Stimulated activated CD8-positive, alpha-beta memory T cell treated with anti-CD3 and anti-CD28 coated beads, Interleukin-12 subunit alpha, Interleukin-12 subunit beta, amount 100 ng/mL, for 4 hours (primary cell): ENCODE measurements at regions not wholly inside any gene's neighbourhood (a gene's known extent, or its start where the extent isn't known, plus 50 kb on each side); places are given as distances from the start of the nearest gene placed in this dataset.

Experiments
- DNase-seq: peaks from one replicate; pipeline ENCODE4 v3.0.0-alpha.2; 2020; ENCODE audit warnings: low read depth

DNA sequence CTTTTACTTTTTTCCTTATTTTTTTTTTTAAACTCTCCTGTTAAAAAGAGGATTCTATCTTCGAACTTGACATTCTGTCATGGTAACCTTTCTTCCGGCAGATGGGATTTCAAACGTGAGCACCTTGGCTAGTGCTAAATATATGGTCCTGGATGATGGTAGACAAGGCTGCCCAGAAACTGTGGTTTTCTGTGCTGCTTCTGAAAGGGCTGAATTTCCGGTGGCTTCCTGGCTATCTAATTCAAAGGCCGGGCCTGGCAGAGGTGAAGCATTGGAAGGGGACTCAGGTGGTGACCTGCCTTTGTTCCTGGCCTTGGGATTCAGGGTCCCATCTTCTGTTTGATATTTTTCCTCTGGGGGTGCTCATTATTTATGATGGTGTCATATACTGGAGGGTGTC is 118.6 kb upstream of the MYL2 start:
- no peak for DNase-seq

DNA sequence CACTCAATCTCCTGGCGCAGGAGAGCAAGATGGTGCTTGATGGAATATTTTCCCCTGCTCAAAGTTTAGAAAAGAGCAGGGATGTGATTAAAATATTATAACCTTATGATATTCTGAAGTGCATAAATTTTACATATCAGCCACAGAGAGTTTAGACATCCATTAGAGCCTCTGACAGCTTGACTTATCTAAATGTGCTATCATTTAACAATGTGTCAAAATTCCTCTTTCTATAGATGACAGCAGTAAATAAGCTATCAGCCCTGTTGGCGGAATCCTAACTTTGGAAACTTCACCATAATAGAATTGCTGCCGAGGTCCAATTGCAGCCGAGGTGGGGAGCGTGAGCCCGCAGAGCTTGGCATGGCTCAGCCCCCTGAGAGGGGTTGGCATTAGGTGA is 117.7 kb upstream of the MYL2 start:
- no peak for DNase-seq

DNA sequence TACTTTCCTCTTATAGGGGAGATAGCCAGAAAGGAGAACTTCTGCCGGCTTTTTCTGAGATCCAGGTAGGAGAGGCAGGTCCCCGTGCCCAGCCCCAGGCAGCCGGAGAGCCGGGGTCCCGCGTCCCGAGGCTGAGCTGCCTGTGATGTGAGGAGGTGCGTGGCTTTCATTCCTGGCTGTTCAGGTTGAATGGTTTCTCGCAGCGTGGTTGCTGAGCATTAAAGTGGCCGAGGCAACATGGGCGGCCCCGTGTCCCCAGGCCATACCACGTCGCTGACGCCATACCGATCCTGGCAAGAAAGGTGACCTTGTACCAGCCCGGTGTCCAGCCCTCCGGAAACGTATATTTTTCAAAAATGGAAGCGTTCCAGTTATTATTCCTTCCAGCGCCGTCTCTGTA is 116.7 kb upstream of the MYL2 start:
- DNase-seq = no peak

DNA sequence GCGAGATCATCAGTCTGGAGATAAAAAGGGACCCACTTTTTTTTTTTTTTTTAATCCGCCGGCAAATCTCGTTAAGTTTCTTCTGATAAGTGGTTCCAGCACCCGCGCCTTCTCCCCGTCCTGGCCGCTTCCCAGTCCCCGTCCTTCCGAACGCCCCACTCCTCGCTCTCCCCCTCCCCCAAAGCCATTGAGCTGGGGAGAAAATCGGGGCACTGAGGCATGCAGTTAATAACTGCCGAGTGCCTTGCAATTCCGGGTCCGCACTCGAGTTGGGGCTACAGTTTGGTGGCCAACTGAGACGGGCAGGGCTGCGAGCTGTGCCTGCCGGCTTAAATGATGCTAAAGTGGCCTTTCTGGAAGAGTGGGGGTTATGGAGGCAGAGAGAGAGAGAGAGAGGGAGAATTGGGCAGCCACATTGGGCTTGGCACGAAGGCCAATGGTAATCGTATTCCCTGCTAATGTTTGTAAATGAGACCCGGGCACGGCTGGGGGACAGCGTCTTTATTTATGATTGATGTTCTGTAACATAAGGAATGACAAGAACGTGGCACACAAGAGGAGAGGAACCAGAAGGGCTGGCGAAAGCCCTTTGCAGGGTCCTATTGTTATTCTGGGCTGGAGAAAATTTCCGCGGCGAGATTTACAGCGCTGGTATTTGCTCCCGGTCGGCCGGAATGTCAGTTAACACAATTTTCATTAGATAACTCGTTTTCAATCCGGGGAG is 115.4 kb upstream of the MYL2 start:
- no peak for DNase-seq

DNA sequence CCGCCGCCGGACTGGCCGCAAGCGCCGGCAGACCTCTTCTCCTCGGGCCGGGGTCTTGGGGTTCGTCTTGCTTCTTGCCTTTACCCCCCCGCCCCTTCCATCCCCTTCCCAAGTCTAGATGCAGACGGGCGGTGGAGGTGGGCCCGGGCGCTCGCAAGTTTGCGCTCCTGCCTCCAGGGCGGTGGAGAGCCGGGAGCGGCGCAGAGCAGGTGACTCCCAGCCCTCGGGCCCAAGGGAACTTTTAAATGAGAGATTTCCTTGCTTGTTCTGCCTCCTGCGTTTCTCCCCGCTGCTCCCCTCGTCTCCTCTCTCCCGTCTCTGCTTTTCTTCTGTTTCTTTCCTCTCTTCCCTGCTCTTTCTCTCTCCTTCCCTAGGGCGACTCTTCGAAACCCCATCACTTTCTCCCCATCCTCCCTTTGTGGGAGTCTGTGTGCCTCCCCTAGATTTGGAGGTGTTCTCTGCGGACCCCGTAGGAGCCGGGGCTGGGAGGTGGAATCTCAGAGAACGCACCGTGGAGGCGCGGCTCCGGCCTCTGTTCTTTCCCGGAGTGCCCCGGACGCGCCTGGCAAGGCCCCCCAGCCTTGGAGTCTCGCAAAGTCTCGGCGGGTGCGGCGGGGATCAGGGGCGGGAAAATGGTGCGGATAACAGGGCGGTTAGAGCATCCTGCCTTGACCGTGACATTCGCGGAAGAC is 114.7 kb upstream of the MYL2 start:
- no peak for DNase-seq

DNA sequence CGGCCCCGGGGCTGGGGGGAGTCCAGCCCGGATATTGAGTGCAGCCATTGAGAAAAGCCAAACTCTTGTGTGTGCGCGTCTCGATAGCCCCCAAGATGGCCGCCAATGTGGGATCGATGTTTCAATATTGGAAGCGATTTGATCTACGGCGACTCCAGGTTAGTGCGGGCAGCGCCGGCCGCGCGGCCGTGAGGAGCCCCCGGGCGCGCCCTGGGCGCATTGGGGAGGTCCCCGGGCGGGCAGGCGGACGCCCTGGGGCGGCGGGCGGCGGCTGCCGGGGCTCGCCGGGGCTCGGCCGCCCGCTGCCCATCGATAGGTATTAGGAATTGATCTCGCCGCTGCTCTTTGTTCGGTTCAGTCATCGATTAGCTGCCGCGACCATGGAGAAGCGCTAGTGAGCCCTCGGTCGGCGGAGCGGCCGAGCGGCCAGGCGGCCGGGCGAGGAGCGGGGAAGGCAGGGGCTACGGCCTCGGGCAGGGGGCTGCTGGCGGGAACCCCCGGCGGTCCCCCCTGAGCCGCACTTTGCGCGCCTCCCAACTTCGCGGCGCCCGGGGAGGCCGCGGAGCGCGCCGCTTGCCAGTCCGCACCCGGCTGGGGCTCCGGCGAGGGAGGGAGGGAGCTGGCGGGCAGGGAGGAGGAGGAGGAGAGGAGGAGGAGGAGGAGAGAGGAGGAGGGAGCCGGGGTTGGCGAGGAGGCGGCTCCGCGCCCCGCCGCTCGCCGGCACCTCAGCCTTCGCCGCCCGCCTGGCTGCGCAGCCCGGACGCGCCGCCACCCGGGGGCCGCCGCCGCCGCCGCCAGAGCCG is 113.9 kb upstream of the MYL2 start, which contains the start of gene CUX2:
Gene CUX2 (plus strand): TSS at position 83 of the 803 bp plus-strand sequence.
- DNase-seq = no peak

DNA sequence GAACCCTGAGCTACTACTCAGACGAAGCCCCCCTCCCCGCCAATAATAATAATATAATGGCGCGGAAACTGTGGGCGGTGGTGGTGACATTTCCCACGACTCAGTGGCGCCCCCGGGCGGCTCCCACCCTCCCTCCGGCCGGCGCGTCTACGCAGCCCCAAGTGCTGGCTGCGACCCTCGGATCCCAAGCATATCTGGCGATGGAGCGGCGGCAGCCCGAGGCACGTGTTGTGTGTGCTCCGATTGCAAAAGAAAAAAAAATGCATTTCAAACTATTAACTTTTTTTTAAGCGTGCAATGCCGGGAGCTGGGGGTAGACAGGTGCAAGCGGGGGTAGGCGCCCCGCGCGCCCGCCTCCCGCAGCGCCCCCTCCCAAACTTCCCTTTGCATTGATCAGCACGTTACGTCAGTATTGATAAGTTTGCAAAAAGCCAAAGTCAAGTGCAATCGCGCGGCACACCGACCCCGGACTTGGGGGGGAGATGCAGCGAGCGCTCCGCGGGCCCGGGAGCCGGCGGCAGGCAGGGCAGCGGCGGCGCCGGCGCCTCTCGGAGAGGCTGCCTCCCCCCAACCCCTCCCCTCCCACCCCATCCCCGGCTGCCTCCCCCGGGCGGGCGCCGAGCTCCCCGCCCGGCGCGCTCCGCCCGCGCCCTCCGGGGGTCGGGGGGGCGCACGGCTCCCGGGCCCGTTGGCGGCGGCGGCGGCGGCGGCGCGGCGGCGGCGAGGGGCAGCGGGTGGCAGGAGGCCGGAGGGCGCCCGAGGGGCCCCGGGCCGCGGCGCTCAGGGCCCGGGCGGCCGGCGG is 113.1 kb upstream of the MYL2 start:
- DNase-seq = no peak

DNA sequence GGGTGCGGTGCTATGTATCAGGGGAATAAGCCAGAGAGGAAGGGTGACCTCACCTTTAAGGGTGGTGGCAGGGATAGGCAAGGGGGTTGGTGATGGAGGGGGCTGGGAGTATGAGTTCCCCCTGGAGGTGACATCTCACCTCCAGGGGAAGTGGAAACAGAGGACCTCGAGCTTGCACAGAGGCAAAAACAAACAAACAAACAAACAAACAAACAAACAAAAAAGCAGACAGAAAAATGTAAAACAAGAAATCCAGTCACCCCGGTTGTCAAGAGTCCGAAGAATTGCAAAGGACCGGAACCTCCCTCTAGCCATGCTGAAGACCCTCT is 112.2 kb upstream of the MYL2 start:
- no peak for DNase-seq

DNA sequence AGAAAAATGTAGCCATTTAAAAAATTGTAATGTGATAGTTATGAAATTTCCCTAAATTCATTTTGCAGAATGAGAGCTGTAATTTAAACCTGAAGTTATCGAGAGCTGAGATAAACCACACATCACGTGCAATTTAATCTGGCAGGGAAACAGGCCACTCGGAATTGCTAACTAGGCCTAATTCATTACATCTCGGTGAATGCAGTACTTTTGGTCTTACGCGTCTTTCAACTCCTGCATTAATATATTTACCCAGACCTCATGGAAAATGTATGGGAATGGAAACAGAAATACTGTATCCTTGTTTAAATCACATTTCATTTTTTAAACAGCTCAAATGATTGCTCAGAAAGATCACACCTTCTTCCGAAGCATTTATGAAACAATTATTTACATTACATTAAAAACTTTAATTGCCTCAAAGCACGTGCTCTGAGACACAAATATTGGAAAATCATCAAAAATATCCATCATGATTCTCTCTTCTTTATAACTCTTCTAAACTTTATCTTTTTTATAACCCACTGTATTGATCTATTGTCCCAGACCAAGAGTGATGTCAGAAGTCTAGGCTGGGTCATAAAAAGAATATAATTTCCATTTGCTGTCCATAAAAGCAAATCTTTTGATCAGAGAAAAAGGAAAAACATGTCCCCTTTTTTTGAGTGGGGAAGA is 111.7 kb upstream of the MYL2 start:
- DNase-seq = no peak

DNA sequence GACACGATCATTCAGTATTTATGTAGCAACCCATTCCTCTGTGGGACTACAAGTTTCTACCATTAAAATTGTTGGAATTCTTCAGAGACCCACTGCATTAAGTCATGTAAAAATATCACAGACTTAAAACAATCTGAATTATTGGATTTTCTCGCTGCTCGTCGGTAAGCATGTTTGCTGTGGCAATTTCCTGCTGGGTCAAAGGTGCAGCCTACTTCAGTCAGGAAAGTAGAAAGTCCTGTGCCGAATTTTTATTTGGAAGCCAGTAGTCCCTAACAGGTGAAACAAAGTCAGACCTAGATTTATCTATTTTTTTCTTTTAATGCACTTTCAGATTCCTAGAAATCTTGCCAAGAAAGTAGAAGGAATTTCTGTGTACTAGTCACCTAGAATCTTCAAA is 110.4 kb upstream of the MYL2 start:
- no peak for DNase-seq

DNA sequence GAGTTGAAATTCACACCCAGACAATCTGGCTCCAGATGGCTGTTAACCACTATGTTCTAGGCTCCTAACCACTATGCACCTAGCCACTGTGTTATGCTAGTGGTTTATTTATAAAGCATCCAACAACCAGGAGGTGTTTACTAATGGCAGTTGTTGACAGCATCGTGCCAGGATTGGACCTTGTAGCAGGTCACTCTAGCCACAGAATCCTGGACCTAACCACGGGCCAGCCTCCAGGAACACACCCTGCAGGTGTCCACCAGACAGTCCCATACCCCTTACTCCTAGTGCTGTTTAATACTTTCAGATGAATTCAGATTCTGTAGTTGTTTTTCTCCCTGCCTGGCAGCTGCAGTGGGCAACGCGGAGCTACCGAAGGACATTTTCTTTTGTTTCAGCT is 109.4 kb upstream of the MYL2 start:
- DNase-seq = no peak

DNA sequence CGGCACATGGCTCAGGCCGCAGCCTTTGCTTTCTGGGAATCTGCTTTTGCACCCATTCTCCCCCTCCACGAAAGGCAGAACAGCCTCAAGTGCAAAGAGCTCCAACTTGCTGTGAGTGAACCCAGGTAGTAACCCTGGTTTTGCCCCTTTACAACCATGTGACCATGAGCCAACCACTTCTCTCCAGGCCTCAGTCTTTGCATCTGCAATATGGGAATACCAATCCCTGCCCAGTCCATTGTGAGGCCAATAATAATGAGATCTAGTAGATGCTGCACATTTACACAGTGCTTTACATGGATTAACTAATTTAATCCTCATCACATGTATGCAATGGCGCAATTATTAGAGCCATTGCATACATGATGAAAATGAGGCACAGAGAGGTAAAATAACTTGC is 108.9 kb upstream of the MYL2 start:
- no peak for DNase-seq

DNA sequence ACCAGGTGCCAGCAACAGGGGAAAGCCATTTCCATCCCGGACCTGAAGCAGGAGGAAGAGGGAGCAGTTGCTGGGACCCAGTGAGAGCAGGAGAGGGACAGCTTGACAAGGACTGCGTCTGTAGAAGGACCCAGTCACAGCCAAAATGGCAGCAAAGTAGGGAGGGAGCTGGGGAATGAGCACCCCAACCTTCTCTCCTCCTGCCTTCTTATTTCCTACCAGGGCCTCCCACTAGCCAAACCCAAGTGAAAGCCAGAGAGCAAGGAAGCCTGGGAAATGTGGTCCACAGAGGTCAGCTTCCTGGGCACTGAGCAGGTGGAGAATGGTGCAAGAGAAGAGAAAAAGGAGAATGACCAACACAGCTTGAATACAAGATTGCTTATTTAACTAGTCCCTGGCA is 108.5 kb upstream of the MYL2 start:
- no peak for DNase-seq

DNA sequence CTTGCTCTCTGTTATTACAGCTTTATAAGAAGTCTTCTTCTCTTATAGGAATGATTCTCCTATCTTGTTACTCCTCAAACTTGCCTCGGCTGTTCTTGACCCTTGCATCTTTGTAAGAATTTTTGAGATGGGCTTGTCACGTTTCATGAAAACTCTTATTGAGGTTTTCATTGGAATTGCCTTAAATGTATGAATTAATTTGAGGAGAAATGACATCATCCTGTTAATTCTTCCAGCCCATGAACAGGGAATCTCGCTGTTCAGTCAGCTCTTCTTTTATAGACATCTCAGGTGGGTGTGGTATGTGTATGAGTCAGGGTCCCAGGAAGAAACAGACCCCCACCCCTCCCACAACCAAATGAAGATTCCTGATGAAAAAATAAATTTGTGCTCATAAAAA is 107.1 kb upstream of the MYL2 start:
- DNase-seq = no peak

DNA sequence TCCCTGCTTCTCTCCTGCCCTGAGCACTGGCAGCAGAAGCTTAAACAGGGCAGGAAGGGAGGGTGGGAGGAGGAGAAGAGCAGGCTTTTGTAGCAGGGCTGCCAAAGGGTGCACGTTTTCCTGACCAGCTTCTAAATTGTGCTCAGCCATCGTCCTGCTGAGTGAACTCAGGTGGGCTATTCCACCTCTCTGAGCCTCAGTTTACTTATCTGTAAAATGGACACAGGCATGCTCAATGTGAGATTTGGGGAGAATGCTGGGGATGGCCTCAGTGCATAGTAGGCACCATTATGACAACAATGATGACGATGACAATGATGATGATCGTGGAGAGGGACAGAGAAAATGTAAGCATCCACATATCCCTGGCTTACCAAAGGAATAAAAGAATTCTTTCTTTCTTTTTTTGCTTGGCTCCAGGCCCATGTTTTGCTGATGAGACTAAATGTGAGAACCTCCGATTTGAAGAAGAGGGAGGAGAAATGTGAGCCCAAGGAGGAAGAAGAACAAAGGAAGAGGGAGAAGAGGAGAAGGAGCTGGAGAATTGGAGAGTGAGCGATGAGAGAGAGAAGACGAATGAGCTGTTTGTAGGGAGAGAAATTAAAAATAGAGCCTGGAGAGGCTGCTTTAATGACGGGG is 105.5 kb upstream of the MYL2 start:
- DNase-seq = no peak

DNA sequence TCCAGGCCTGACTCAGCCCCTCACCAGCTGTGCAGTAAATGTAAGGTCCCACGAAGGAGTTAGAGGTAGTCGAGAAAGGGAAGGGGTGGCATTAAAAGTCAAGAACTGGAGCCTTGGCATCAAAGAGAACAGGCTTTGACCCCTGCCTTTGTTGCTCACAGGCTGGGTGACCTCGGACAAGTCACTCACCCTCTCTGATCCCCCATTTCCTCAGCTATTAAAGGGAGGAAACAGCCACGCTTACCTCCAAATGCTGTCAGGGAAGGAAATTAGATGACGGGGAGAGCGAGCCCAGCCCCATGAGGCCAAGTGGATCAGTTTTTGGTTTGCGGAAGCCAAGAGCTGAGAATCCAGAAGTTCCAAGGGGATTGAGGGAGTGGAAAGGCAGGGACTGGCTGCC is 104.9 kb upstream of the MYL2 start:
- DNase-seq = no peak

DNA sequence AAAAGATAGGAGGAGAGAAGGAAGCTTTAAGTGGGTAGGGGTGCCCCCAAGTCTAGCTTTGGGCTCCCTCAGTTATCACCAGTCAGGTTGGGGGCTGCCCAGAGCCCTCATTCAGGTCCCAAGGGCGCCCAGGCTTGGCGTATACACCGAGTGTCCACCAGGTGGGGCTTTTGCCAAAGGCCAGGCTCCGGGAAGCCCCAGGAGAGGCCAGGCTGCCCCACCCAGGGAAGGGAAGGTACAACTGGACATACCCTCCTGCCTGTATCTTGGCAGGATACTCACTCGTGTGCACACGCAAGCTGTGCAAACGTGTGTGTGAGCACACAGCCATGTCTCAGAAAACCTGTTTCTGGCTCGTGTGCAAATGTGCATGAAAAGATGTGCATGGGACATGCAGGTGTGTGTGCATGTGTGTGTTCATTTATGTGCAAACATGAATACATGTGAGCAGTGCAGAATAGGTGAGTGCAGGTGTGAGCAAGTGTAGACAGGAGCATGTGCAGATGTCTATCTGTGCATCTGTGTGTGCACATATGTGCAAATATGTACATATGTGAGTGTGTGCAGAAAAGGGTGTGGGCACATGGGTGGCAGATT is 103.9 kb upstream of the MYL2 start:
- DNase-seq = peak; percentile 8

DNA sequence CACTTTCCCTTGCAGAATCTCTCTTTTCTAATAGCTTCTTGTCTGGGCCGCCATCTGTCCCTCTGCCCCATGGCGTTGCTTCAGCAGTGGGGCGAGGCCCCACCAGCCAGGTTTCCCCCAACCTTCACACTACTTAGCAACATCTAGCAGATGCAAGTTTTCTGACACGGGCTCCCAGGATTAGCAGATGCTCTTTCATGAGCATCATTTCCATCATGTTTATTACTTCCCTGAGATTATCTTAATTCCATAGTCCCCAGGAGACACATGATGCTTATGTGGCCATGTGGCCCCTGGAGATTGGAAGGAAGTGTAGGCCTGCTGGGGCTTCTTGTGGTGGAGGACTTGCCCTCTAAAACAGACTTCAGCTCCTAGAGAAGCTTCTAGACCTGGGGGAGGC is 102.0 kb upstream of the MYL2 start:
- no peak for DNase-seq

DNA sequence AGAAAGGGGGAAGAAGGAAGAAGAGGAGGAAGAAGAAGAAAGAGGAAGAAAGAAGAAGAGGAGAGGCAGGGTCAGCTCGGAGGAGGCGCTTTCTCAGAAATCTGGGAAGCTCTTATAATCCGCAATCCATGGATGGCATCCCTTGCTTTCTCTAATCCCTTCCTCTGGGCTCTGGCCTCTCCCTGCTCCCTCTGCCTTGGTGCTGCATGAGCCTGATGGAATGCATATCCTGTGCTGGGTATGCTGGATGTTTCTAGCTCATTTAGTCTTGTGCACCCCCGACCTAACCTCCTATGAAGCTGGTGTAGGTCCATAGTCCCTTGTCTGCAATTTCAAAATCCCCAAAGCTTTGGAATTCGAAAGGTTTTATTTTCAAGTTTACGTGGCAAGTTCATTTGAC is 94.2 kb upstream of the MYL2 start:
- no peak for DNase-seq

DNA sequence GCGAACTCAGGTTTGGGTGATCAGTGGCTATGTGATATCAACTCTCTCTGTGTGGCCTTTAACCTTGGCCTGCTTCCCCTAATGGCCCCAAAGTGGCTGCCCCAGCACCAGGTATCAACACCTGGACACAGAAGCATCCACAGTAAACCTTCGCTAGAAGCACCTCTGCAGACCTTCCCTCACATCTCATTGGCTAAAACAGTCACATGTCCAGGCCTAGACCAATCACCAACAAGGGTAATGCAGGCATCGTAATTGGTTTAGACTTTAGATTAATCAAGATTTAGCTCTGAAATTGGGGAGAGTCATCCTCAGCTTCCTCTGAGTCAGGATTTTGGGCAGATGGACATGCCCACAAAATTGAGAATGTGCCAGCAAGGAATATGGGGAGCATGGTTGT is 92.5 kb upstream of the MYL2 start:
- DNase-seq = no peak

DNA sequence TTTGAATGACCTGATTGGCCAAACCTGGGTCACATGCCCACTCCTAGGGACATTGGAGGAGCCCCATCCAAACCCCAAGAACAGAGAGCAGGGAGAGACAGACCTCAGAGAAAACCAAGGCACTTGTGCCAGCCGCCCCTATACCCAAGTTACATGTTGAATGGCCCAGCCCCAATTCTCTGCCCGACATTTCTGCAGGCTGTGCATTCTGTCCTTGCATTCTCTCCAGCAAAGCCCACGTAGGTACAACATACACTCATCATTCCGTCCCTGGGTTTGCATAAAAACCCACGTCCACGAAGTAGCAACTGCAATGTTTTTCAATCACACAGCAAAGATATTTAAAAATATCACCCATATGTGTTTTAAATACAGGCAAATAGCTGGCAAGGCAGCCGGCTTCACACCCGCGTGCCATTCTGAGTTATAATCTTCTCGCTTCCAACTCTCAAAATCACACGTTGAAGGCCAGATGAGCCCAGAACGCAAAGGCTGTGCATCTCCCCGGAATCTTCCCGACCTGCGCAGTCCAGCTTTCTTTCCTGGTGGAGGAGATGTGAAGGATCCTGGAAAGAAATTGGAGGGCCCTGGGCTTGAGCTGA is 91.7 kb upstream of the MYL2 start:
- DNase-seq = no peak
